ENCODE measurements at regions not wholly inside any gene's neighbourhood (a gene's known extent, or its start where the extent isn't known, plus 50 kb on each side); places are given as distances from the start of the nearest gene placed in this dataset.

DNA sequence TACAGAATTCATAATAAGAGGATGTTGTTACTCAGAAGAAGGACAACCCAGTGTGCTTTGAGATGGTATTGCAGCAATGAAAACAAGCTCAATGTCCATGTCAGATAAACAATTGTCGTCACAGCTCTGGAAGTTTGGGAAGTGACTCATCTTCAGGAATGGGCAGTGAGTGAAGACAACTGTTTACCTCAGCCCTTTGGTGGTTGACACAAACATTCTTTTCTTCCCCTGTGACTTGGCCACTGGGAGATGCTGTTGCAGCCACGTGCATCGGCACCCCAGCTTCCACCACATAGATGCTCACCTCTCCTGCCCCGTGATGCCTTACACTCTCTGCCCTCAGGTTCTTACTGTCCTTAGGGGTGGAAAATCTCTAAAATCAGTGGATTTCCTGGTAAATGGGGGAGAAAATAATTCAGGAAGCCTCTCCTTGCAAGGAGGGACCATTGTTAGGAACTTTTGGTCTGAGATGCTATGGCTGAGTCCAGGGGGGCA lies 114.1 kb upstream of the GALNT15 start:
- no peaks in the 10 kb centered on the region for H3K36me3 ChIP-seq
- TF ChIP-seq, protein P1, sequence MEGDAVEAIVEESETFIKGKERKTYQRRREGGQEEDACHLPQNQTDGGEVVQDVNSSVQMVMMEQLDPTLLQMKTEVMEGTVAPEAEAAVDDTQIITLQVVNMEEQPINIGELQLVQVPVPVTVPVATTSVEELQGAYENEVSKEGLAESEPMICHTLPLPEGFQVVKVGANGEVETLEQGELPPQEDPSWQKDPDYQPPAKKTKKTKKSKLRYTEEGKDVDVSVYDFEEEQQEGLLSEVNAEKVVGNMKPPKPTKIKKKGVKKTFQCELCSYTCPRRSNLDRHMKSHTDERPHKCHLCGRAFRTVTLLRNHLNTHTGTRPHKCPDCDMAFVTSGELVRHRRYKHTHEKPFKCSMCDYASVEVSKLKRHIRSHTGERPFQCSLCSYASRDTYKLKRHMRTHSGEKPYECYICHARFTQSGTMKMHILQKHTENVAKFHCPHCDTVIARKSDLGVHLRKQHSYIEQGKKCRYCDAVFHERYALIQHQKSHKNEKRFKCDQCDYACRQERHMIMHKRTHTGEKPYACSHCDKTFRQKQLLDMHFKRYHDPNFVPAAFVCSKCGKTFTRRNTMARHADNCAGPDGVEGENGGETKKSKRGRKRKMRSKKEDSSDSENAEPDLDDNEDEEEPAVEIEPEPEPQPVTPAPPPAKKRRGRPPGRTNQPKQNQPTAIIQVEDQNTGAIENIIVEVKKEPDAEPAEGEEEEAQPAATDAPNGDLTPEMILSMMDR (IDR thresholded peaks at IDR 0.05; ENCODE audit: low read depth, low read length) = no peak
- no peaks in the 10 kb centered on the region for H3K9me3 ChIP-seq (ENCODE audit: severe bottlenecking)
- no peak for DNase-seq
- H3K27ac ChIP-seq = no peak overlapping the region
- no peak overlapping the region for H3K4me3 ChIP-seq (ENCODE audit: low read depth, low read length)
- H3K27me3 ChIP-seq (ENCODE audit: insufficient read depth, low read depth, severe bottlenecking) = no peaks in the 10 kb centered on the region

DNA sequence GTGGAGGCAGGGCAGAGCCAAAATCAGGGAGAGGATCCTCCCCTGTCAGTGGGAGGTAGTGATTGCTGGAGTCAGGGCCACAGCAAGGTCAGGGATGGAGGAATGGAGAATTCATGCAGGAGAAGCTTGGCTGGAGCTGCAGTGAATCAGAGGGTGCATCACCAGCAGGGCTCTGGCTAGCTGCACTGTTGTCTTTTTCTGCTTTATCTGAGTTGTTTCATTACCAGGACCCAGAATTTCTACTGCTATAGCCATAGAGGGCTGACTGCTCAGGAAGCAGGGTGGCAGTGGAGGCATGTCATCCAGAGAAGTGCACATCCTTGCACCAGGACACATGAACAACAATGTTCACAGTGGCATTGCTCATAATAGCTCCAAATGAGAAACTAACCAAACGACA lies 113.5 kb upstream of the GALNT15 start:
- Histone ChIP-seq H3K27ac (no peak overlapping the region), H3K9me3 (ENCODE audit: severe bottlenecking) (no peaks in the 10 kb centered on the region), H3K4me3 (ENCODE audit: low read depth, low read length) (no peak overlapping the region), H3K36me3 (no peaks in the 10 kb centered on the region), H3K27me3 (ENCODE audit: insufficient read depth, low read depth, severe bottlenecking) (no peaks in the 10 kb centered on the region)
- TF ChIP-seq, protein P1 (IDR thresholded peaks at IDR 0.05; ENCODE audit: low read depth, low read length) = no peak
- DNase-seq = no peak

GRCh38 chr3:16061491-16061890 lies 113.0 kb upstream of the GALNT15 start:
- no peak for DNase-seq
- Histone ChIP-seq H3K27ac (no peak overlapping the region), H3K27me3 (ENCODE audit: insufficient read depth, low read depth, severe bottlenecking) (no peaks in the 10 kb centered on the region), H3K9me3 (ENCODE audit: severe bottlenecking) (no peaks in the 10 kb centered on the region), H3K4me3 (ENCODE audit: low read depth, low read length) (no peak overlapping the region), H3K36me3 (no peaks in the 10 kb centered on the region)
- TF ChIP-seq, protein P1 (IDR thresholded peaks at IDR 0.05; ENCODE audit: low read depth, low read length) = no peak

- Histone ChIP-seq H3K27ac (no peak overlapping the region), H3K4me3 (ENCODE audit: low read depth, low read length) (no peak overlapping the region), H3K27me3 (ENCODE audit: insufficient read depth, low read depth, severe bottlenecking) (no peaks in the 10 kb centered on the region), H3K9me3 (ENCODE audit: severe bottlenecking) (no peaks in the 10 kb centered on the region), H3K36me3 (no peaks in the 10 kb centered on the region)
- DNase-seq = no peak
- TF ChIP-seq, protein P1 (IDR thresholded peaks at IDR 0.05; ENCODE audit: low read depth, low read length) = no peak
Measured at GRCh38 chr3:16063603-16064002, 110.9 kb upstream of the GALNT15 start.

DNA sequence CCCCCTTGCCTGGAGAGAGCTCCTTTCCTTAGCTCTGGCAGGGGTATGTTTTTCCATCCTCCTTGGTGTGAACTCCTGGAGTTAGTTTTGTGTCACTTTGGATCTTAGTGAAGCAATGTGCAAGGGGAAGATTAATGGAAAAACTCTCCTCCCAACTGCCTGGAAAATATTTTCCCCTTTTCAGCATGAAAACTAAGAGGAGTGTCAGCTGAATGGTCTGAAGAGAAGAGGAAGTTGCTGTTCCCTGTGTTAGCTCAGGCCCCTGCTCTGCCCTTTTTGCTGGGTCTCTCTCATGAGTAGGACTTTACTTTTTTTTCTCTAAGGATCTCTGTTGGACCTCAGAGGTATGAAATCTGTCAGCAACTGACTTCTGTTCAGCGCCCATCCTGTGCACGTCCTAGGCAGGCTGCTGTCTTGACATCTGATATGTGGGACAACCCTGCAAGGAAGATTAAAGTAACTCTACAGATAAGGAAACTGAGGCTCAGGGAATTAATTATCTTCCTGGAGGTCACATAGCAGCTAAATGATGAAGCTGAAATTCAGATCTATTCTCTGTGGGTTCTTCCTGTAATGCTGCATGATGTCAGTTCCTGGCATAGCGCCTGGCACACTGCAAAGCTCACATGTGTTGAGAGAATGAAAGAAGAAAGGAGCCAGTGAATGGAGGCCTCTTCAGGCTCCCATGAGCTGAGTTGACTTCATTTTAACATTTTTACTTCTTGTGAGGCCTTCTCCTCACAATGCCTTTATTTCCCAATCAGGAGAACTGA lies 109.7 kb upstream of the GALNT15 start:
- Histone ChIP-seq H3K9me3 (ENCODE audit: severe bottlenecking) (no peaks in the 10 kb centered on the region), H3K36me3 (no peaks in the 10 kb centered on the region), H3K4me3 (ENCODE audit: low read depth, low read length) (no peak overlapping the region), H3K27me3 (ENCODE audit: insufficient read depth, low read depth, severe bottlenecking) (no peaks in the 10 kb centered on the region), H3K27ac (no peak overlapping the region)
- DNase-seq = no peak
- TF ChIP-seq, protein P1 (IDR thresholded peaks at IDR 0.05; ENCODE audit: low read depth, low read length) = no peak

DNA sequence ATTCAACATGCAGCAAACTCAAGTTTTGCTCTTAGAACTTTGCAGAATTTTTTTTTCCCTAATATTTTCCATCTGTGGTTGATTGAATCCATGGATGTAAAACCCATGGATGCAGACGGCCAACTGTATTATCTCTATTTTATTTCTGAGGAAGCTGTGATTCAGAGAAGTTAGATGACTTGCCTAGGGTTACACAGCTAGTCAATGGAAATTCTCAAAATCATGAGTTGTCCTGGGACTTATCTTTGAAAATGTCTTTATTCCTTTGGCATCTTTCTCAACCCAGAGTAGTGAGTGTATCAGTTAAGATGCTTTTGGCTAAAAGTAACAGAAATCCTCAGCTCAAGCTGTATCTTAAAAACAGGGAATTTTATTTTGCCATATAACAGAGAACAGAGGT lies 107.9 kb upstream of the GALNT15 start:
- no peak overlapping the region for H3K4me3 ChIP-seq (ENCODE audit: low read depth, low read length)
- no peaks in the 10 kb centered on the region for H3K27me3 ChIP-seq (ENCODE audit: insufficient read depth, low read depth, severe bottlenecking)
- H3K27ac ChIP-seq = no peak overlapping the region
- no peaks in the 10 kb centered on the region for H3K36me3 ChIP-seq
- DNase-seq = no peak
- H3K9me3 ChIP-seq (ENCODE audit: severe bottlenecking) = no peaks in the 10 kb centered on the region
- TF ChIP-seq, protein P1 (IDR thresholded peaks at IDR 0.05; ENCODE audit: low read depth, low read length) = no peak
